GM19351 (cell line): ENCODE measurements at regions not wholly inside any gene's neighbourhood (a gene's known extent, or its start where the extent isn't known, plus 50 kb on each side); places are given as distances from the start of the nearest gene placed in this dataset.
"Not testable (repeated sequence)": the region's sequence is repeated elsewhere in the genome, so short reads cannot be mapped to it uniquely, and the experiment has no call there.

Experiments used
- ATAC-seq: cut with Tn5 transposase; IDR thresholded peaks from one replicate; pipeline ENCODE4 v1.9.1; 2021; ENCODE audit warnings: mild to moderate bottlenecking, moderate library complexity; ENCODE audit not compliant: unreplicated experiment

- no peak for ATAC-seq
Measured at GRCh38 chr21:20292280-20292679, 705.9 kb upstream of the NCAM2 start.

DNA sequence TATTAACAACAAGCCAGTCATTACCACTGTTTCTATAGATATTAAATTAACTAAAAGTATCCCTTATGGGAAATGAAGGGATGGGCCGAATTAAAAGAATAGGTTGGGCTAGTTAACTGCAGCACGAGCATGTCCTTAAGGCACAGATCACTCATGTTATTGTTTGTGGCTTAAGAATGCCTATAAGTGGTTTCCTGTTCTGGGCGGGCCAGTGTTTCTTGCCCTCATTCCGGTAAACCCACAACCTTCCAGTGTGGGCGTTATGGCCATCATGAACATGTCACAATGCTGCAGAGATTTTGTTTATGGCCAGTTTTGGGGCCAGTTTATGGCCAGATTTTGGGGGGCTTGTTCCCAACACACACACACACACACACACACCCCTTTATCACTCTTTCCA, 705.4 kb upstream of the NCAM2 start:
- not testable (repeated sequence) for ATAC-seq

DNA sequence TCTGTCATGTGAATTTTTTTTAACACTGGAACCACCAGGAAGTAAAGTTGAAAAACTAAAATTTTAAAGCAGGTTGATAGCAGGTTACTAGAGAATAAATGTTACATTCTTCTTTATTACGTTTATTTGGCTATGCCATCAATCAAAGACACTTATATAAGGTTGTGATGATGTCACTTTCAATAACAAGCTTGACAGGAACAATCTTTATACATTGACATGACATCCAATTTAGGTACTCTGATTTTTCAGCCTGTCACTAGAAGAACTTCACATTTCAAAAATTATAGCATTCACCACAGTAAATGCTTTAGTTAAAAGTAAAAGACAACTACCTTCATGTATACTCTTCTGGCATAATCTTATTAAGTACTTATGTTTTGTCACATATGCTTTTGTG, 696.8 kb upstream of the NCAM2 start:
- ATAC-seq: no peak

DNA sequence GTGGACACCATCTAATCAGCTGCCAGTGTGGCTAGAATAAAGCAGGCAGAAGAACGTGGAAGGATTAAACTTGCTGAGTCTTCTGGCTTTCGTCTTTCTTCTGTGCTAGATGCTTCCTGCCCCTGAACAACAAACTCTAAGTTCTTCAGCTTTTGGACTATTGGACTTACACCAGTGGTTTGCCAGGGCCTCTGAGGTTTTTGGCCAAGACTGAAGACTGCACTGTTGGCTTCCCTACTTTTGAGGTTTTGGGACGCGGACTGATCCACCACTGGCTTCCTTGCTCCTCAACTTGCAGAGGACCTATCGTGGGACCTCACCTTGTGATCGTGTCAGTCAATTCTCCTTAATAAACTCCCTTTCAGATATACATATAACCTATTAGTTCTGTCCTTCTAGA, 696.1 kb upstream of the NCAM2 start:
- no peak for ATAC-seq

- no peak for ATAC-seq
Measured at GRCh38 chr21:20306836-20307235, 691.4 kb upstream of the NCAM2 start.

DNA sequence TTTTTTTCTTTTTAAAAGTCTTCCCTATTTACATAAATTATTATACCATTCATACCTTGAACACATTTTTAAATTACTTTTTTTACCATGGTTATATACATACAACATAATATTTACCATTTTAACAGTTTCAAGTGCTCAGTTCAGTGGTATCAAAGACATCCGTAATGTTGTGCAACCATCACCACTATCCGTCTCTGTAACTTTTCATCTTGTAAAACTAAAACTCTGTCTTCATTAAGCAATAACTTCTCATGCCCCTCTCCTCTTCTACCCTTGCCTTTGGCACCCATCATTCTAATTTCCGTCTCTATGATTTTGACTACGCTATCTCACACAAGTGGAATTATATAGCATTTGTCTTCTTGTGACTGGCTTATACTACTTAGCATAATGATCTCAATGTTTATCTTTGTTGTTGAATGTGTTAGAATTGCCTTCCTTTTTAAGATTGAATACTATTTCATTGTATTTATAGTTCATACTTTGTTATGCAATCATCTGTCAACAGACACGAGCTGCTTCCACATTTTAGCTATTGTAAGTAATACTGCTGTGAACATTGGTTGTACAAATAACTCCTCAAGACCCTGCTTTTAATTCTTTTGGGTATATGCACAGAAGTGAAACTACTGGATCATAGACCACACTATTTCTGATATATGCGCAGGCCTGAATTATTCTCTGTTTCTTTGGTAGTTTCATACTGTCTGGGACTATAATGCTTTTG, 689.5 kb upstream of the NCAM2 start:
- ATAC-seq: no peak

GRCh38 chr21:20311234-20311787, 686.9 kb upstream of the NCAM2 start:
- no peak for ATAC-seq

GRCh38 chr21:20313013-20313412, 685.2 kb upstream of the NCAM2 start:
- no peak for ATAC-seq

GRCh38 chr21:20315042-20315441, 683.2 kb upstream of the NCAM2 start:
- ATAC-seq: no peak

GRCh38 chr21:20329636-20330035, 668.6 kb upstream of the NCAM2 start:
- no peak for ATAC-seq

DNA sequence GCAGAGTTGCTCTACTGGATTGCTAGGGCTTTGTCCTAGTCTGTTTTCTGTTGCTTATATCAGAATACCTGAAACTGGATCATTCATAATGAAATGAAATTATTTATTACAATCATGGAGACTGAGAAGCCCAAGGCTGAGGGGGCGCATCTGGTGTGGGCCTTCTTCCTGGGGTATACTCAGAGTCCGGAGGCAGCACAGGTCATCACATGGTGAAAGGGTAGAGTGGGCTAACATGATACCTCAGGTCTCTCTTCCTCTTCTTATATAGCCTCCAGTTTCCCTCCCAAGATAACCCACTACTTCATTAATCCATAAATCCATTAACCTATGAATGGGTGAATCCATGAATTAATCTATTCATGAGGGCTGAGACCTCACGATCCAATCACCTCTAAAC, 667.6 kb upstream of the NCAM2 start:
- ATAC-seq: no peak

GRCh38 chr21:20334585-20334984, 663.6 kb upstream of the NCAM2 start:
- ATAC-seq: no peak

DNA sequence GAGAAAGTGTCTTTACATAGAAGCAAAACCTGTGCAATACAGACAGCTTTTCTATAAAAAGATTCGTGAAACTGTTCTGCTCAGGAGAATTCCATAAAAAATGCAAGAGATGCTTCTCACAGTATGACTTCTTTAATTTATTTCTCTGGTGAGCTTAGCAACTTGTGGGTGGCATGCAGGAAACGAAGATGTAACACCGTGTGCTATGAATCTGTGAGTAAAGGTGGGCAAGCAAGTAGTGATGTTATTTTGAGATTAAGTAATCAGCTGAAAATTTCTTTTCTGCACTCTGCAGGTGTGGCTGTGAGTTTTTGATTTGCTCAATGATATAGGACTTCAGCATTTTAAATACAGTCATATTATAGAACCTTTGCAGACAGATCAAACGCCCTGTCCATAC, 656.8 kb upstream of the NCAM2 start:
- no peak for ATAC-seq

DNA sequence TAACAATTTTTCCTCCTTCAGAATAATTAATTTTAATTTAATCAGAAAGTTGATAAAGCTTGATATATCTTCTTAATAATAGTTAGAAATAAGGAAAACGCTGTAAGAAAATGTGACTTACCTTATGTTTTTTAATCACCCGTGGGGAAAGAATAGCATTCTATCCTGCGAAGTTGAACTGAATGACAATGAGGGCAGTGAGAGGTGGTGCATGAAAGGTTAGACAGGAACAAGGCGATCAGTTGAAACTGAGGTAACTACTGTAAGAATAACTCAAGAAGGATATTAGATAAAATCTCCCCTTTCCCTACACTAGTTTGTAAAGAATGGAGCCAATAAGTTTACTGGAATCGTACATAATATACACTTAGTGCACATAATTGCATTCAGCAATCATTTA, 655.0 kb upstream of the NCAM2 start:
- no peak for ATAC-seq

- no peak for ATAC-seq
Measured at GRCh38 chr21:20351138-20351537, 647.1 kb upstream of the NCAM2 start.

- ATAC-seq: no peak
Measured at GRCh38 chr21:20353351-20353750, 644.9 kb upstream of the NCAM2 start.

DNA sequence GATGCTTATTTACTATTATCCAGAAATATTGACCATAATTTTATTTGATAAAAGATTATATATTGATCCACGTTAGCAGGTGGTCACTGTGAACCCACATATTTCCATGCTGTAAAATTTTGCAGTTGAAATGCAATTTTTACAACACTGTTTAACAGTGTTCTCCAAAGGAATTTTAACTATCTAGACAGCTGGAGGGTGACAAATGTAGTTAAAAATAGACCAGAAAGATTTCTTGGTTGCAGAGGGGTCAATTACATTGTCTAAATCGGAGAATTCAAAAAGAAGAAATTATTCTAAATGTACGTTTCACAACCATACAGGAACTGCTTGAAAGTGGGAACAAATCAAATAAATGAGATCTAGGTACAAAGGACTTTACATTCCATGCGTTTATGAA, 625.2 kb upstream of the NCAM2 start:
- no peak for ATAC-seq

- no peak for ATAC-seq
Measured at GRCh38 chr21:20377250-20377649, 621.0 kb upstream of the NCAM2 start.

DNA sequence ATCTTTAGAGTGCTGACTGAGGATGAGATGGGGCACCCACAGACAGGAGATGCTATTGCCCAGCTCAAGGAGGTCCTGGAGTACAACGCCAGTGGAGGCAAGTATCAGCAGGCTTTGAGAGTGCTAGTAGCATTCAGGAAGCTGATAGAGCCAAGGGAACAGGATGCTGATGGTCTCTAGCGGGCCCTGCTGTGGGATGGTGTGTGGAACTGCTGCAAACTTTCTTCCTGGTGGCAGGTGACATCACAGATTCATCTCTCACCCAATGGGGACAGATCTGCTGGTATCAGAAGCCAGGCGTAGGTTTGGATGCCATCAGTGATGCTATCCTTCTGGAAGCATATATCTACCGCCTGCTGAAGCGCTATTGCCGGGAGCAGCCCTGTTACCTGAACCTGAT, 609.8 kb upstream of the NCAM2 start:
- no peak for ATAC-seq

GRCh38 chr21:20396798-20397197, 601.4 kb upstream of the NCAM2 start:
- ATAC-seq: no peak

DNA sequence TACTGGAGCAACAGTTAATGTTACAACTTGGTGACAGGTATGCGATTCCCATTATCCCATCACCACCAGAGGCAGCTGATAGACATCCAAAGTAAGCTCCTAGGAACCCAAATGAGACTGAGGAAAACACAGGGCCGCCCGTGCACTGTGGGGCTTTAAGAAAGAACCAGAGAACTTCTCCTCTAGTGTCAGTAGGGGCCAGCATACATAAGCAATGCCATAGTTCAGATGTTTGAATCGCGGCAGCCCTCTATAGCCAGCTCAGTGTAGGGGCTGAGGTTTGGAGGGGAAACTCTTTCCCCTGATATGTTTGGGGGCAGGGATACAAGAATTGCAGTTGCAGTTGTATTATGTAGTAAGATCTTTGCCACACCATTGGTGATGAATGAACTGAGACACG, 593.3 kb upstream of the NCAM2 start:
- no peak for ATAC-seq

DNA sequence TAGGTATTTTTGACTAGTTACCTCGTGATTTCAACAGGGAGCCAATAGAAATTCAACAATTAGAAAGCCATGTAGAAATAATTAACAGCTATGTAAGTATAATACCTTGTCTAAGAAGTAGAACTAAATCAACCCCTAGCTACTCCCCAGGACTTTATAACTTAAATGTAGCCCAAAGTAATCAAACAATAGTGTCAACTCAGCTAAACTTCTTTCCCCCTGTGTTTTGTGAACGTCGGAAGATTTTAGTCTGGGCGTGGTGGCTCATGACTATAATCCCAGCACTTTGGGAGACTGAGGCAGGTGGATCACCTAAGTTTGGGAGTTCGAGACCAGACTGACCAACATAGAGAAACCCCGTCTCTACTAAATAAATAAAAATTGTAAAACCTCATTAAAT, 579.9 kb upstream of the NCAM2 start:
- no peak for ATAC-seq

- no peak for ATAC-seq
Measured at GRCh38 chr21:20419772-20420171, 578.4 kb upstream of the NCAM2 start.
